ENCODE measurements at regions not wholly inside any gene's neighbourhood (a gene's known extent, or its start where the extent isn't known, plus 50 kb on each side); places are given as distances from the start of the nearest gene placed in this dataset.

- Mint-ChIP-seq H3K4me3 (no peak overlapping the region), H3K27me3 (ENCODE audit: insufficient read depth) (no peaks in the 10 kb centered on the region), H3K36me3 (ENCODE audit: low read depth) (no peaks in the 10 kb centered on the region), H3K4me1 (ENCODE audit: low read depth) (peaks cover 8% of the 10 kb centered on the region), H3K9me3 (no peaks in the 10 kb centered on the region), H3K27ac (no peak overlapping the region)
- no peak for DNase-seq
- TF ChIP-seq CTCF (IDR thresholded peaks at IDR 0.05) = no peak
Observed at GRCh38 chr11:23859087-23859486, 637.8 kb upstream of the LUZP2 start.

- Mint-ChIP-seq H3K27me3 (ENCODE audit: insufficient read depth) (no peaks in the 10 kb centered on the region), H3K4me1 (ENCODE audit: low read depth) (peaks cover 28% of the 10 kb centered on the region), H3K27ac (no peak overlapping the region), H3K36me3 (ENCODE audit: low read depth) (no peaks in the 10 kb centered on the region), H3K4me3 (no peak overlapping the region), H3K9me3 (no peaks in the 10 kb centered on the region)
- no peak for DNase-seq
- TF ChIP-seq CTCF (IDR thresholded peaks at IDR 0.05) = no peak
Observed at GRCh38 chr11:23861615-23862014, 635.2 kb upstream of the LUZP2 start.

GRCh38 chr11:23865341-23865975 lies 631.4 kb upstream of the LUZP2 start:
- no peaks in the 10 kb centered on the region for H3K36me3 Mint-ChIP-seq (ENCODE audit: low read depth)
- no peak for TF ChIP-seq CTCF (IDR thresholded peaks at IDR 0.05)
- DNase-seq = peak; percentile 30

GRCh38 chr11:23866641-23867040 lies 630.2 kb upstream of the LUZP2 start:
- H3K4me1 Mint-ChIP-seq (ENCODE audit: low read depth) = peaks cover 38% of the 10 kb centered on the region

More at GRCh38 chr11:23865341-23865975, 631.4 kb upstream of the LUZP2 start:
- H3K4me3 Mint-ChIP-seq = peak overlapping the region; percentile 43; the same call in 1 of the 2 replicates
- H3K27ac Mint-ChIP-seq = peak overlapping the region; percentile 91
- peaks cover 38% of the 10 kb centered on the region for H3K4me1 Mint-ChIP-seq (ENCODE audit: low read depth)
- H3K9me3 Mint-ChIP-seq = peaks cover 4% of the 10 kb centered on the region; the same call in 1 of the 2 replicates
- no peaks in the 10 kb centered on the region for H3K27me3 Mint-ChIP-seq (ENCODE audit: insufficient read depth)

GRCh38 chr11:23869671-23870070 lies 627.2 kb upstream of the LUZP2 start:
- peaks cover 4% of the 10 kb centered on the region; the same call in 1 of the 2 replicates for H3K9me3 Mint-ChIP-seq
- no peak overlapping the region for H3K27ac Mint-ChIP-seq
- no peak for TF ChIP-seq CTCF (IDR thresholded peaks at IDR 0.05)
- H3K4me3 Mint-ChIP-seq = no peak overlapping the region
- peaks cover 32% of the 10 kb centered on the region for H3K4me1 Mint-ChIP-seq (ENCODE audit: low read depth)
- 0 out of 2 replicates have a peak, but pooled peaks cover 1% of the 10 kb centered on the region for H3K27me3 Mint-ChIP-seq (ENCODE audit: insufficient read depth)
- H3K36me3 Mint-ChIP-seq (ENCODE audit: low read depth) = no peaks in the 10 kb centered on the region
- DNase-seq = no peak

More at GRCh38 chr11:23866641-23867040, 630.2 kb upstream of the LUZP2 start:
- H3K9me3 Mint-ChIP-seq = peaks cover 4% of the 10 kb centered on the region; the same call in 1 of the 2 replicates
- H3K36me3 Mint-ChIP-seq (ENCODE audit: low read depth) = no peaks in the 10 kb centered on the region
- H3K27me3 Mint-ChIP-seq (ENCODE audit: insufficient read depth) = no peaks in the 10 kb centered on the region
- no peak overlapping the region for H3K4me3 Mint-ChIP-seq
- H3K27ac Mint-ChIP-seq = peak overlapping the region; percentile 51
- peak; percentile 37 for DNase-seq
- TF ChIP-seq CTCF (IDR thresholded peaks at IDR 0.05) = no peak

Measured in HFFc6 (cell line).